K562 (cell line): ENCODE measurements at regions not wholly inside any gene's neighbourhood (a gene's known extent, or its start where the extent isn't known, plus 50 kb on each side); places are given as distances from the start of the nearest gene placed in this dataset.

Experiments
- ATAC-seq: fragments of 200-7000 bp; cut with Tn5 transposase; 3 replicates; pipeline ENCODE4 v1.9.1; 2020; ENCODE audit warnings: moderate library complexity
- BruUV-seq: library from RNA; stranded (reverse); fragments of 400-500 nt; replicated peaks from 2 replicates; lab custom pipeline; 2021; lab: Mats Ljungman, UMichigan
- CTCF ChIA-PET: fragments of 300-600 bp; formaldehyde crosslinking; extraction: SDS; loops from one replicate; lab custom pipeline; 2021; ENCODE audit warnings: low intra/inter-chr PET ratio; lab: Yijun Ruan, JAX
- POLR2A ChIA-PET: fragments of 300-600, 350-650 bp; sonication (Branson Sonifier 250); formaldehyde crosslinking; extraction: SDS; loops from one replicate; lab custom pipeline; 2021; ENCODE audit warnings: antibody characterized with exemption, inconsistent platforms; lab: Yijun Ruan, JAX
- DNase-seq, 4 experiments: peaks; one replicate each; pipeline versions ENCODE4 v3.0.0 to v3.0.0-alpha.2; 2011 to 2018; ENCODE audit warnings: low spot score in 3 of 4, mixed read lengths in 3 of 4; ENCODE audit errors: extremely low read depth in 1 of 4
- FAIRE-seq: peaks from 2 replicates; lab custom pipeline; 2011; peaks lifted over from hg19 to GRCh38; lab: Jason Lieb, UNC
- H2AFZ ChIP-seq: 2 replicates; pipeline ENCODE4 v1.6.0; 2011; ENCODE audit warnings: low read depth, low read length, control low read depth, inconsistent platforms
- H3K27ac ChIP-seq: fragments of 200-600 bp; 3 replicates; pipeline ENCODE4 v1.8.0; 2011; ENCODE audit warnings: low read depth, mild to moderate bottlenecking, control low read depth, inconsistent platforms, low read length, moderate library complexity, mixed read lengths; ENCODE audit errors: extremely low read depth
- H3K27me3 ChIP-seq, 2 experiments: fragments of 300-600 bp in 1 of 2; 2 replicates in 1 of 2; 3 replicates in 1 of 2; pipeline versions ENCODE4 v1.6.0 to v1.8.0; 2011; ENCODE audit warnings: inconsistent platforms in 2 of 2, low read length in 2 of 2, mild to moderate bottlenecking in 1 of 2, mixed read lengths in 1 of 2, moderate library complexity in 1 of 2; ENCODE audit not compliant: control insufficient read depth in 2 of 2, insufficient read depth in 2 of 2
- H3K36me3 ChIP-seq: fragments of 300-600 bp; 3 replicates; pipeline ENCODE4 v1.8.0; 2011; ENCODE audit warnings: mild to moderate bottlenecking, low read length, inconsistent platforms; ENCODE audit not compliant: control insufficient read depth, insufficient read depth
- H3K4me1 ChIP-seq, 2 experiments: fragments of 200-600 bp in 1 of 2; replicated peaks in 1 of 2; 2 replicates in 1 of 2; 3 replicates in 1 of 2; pipeline versions ENCODE4 v1.5.1 to v1.8.0; 2011; ENCODE audit warnings: inconsistent platforms in 2 of 2, low read length in 2 of 2, mild to moderate bottlenecking in 1 of 2, mixed read lengths in 1 of 2, moderate library complexity in 1 of 2; ENCODE audit not compliant: control insufficient read depth in 2 of 2, insufficient read depth in 2 of 2
- H3K4me2 ChIP-seq: 2 replicates; pipeline ENCODE4 v1.6.1; 2011; ENCODE audit warnings: low read length, control low read depth, inconsistent platforms, mixed read lengths; ENCODE audit not compliant: insufficient read depth
- H3K4me3 ChIP-seq: fragments of 200-600 bp; sonication (generic), shearing (Covaris generic); 2 replicates; pipeline ENCODE4 v1.5.1; 2016; ENCODE audit warnings: control low read depth, inconsistent platforms
- H3K79me2 ChIP-seq: fragments of 200-600 bp; 3 replicates; pipeline ENCODE4 v1.8.0; 2011; ENCODE audit warnings: low read length, inconsistent platforms; ENCODE audit not compliant: control insufficient read depth, insufficient read depth
- H3K9ac ChIP-seq, 2 experiments: 2 replicates each; pipeline versions ENCODE4 v1.6.0 to v1.6.1; 2011; ENCODE audit warnings: low read depth in 2 of 2, low read length in 2 of 2, control low read depth in 1 of 2, inconsistent platforms in 1 of 2, mild to moderate bottlenecking in 1 of 2, mixed read lengths in 1 of 2; ENCODE audit not compliant: insufficient read depth in 1 of 2
- H3K9me1 ChIP-seq: one replicate; pipeline ENCODE4 v1.6.0; 2011; ENCODE audit warnings: inconsistent platforms, mild to moderate bottlenecking, low read length, moderate library complexity; ENCODE audit not compliant: control insufficient read depth, insufficient read depth
- H3K9me3 ChIP-seq: replicated peaks from 2 replicates; pipeline ENCODE4 v1.5.1; 2011; ENCODE audit warnings: low read depth, low read length, inconsistent platforms; ENCODE audit not compliant: control insufficient read depth, insufficient read depth
- H4K20me1 ChIP-seq: replicated peaks from 2 replicates; pipeline ENCODE4 v1.6.1; 2011; ENCODE audit warnings: low read length, inconsistent platforms, mixed read lengths; ENCODE audit not compliant: control insufficient read depth, insufficient read depth
- AFF4 ChIP-seq: sonication (generic); formaldehyde crosslinking; IDR thresholded peaks from 2 replicates; pipeline ENCODE4 v1.8.0; 2023; ENCODE audit warnings: mild to moderate bottlenecking, missing genetic modification reagents
- ATF6 ChIP-seq: sonication (generic); formaldehyde crosslinking; IDR thresholded peaks from 2 replicates; pipeline ENCODE4 v1.4.0; 2020; ENCODE audit warnings: mild to moderate bottlenecking, missing genetic modification reagents
- CC2D1A ChIP-seq: fragments of 450-650 bp; IDR thresholded peaks from 2 replicates; pipeline ENCODE4 v1.6.1; 2017; ENCODE audit warnings: mild to moderate bottlenecking
- DEAF1 ChIP-seq: fragments of 450-650 bp; formaldehyde crosslinking; IDR thresholded peaks from 2 replicates; pipeline ENCODE4 v1.4.0; 2020; ENCODE audit warnings: mild to moderate bottlenecking, moderate library complexity
- FOXK2 ChIP-seq, 2 experiments: fragments of 450-650 bp; IDR thresholded peaks in 1 of 2; conservative IDR thresholded peaks in 1 of 2; 2 replicates each; pipeline ENCODE4 v1.6.1; 2016; ENCODE audit warnings: low read depth in 2 of 2, mild to moderate bottlenecking in 1 of 2
- HSF4 ChIP-seq: fragments of 250-450 bp; sonication (Bioruptor Pico); IDR thresholded peaks from 2 replicates; pipeline ENCODE4 v2.1.2; 2022; ENCODE audit warnings: mild to moderate bottlenecking, moderate library complexity, borderline replicate concordance
- MXD1 ChIP-seq: fragments of 250-450 bp; sonication (Bioruptor Pico); IDR thresholded peaks from 2 replicates; pipeline ENCODE4 v1.8.0; 2021; ENCODE audit warnings: borderline replicate concordance, mild to moderate bottlenecking, moderate library complexity; ENCODE audit not compliant: poor library complexity, severe bottlenecking
- NFRKB ChIP-seq: fragments of 450-650 bp; IDR thresholded peaks from 2 replicates; pipeline ENCODE4 v1.6.1; 2016; ENCODE audit warnings: low read depth
- NR4A1 ChIP-seq, 2 experiments: fragments of 250-450 bp in 1 of 2; fragments of 450-650 bp in 1 of 2; sonication (Bioruptor Pico) in 1 of 2; IDR thresholded peaks; 2 replicates each; pipeline versions ENCODE4 v1.4.0 to v1.6.1; 2016 to 2020; ENCODE audit warnings: mild to moderate bottlenecking in 2 of 2, missing compliant biosample characterization in 1 of 2, missing genetic modification characterization in 1 of 2, moderate library complexity in 1 of 2
- NUFIP1 ChIP-seq: fragments of 450-650 bp; IDR thresholded peaks from 2 replicates; pipeline ENCODE4 v1.6.1; 2018; ENCODE audit not compliant: partially characterized antibody
- RCOR1 ChIP-seq, 2 experiments: IDR thresholded peaks; 2 replicates each; pipeline ENCODE4 v1.6.1; 2012; ENCODE audit warnings: low read depth in 2 of 2, low read length in 2 of 2, borderline replicate concordance in 1 of 2, improper control_type of control experiment in 1 of 2
- SMAD3 ChIP-seq: fragments of 450-650 bp; formaldehyde crosslinking; conservative IDR thresholded peaks from 2 replicates; pipeline ENCODE4 v1.4.0; 2020; ENCODE audit warnings: mild to moderate bottlenecking
- TAF9B ChIP-seq: fragments of 450-650 bp; IDR thresholded peaks from 2 replicates; pipeline ENCODE4 v1.6.1; 2018; ENCODE audit warnings: mild to moderate bottlenecking; ENCODE audit not compliant: partially characterized antibody
- ZBTB7A ChIP-seq: IDR thresholded peaks from 2 replicates; pipeline ENCODE4 v1.6.1; 2011; ENCODE audit warnings: low read depth, mild to moderate bottlenecking, low read length, moderate library complexity, borderline replicate concordance; ENCODE audit not compliant: control insufficient read depth
- ZNF830 ChIP-seq: fragments of 250-450 bp; sonication (Bioruptor Pico); IDR thresholded peaks from 2 replicates; pipeline ENCODE4 v1.5.0; 2021; ENCODE audit warnings: mild to moderate bottlenecking
- WGBS: fragments of 100-300 bp; shearing (Covaris generic); methylation state at CpG from one replicate; pipeline ENCODE4 v1.1.6; 2016; ENCODE audit warnings: low coverage, mixed read lengths; ENCODE audit not compliant: insufficient coverage; ENCODE audit errors: missing lambda C conversion rate; 5-methylcytosine and 5-hydroxymethylcytosine counted together
- in situ Hi-C: fragments of 300-500 bp; cut with MboI; formaldehyde crosslinking; loops from 4 replicates; pipeline ENCODE4 v1.15.0; 2018; ENCODE audit warnings: inconsistent platforms, mixed read lengths
- intact Hi-C: fragments of 100-400 bp; cut with micrococcal nuclease; formaldehyde crosslinking; loops from 2 replicates; pipeline ENCODE4 v1.14.2; 2022

DNA sequence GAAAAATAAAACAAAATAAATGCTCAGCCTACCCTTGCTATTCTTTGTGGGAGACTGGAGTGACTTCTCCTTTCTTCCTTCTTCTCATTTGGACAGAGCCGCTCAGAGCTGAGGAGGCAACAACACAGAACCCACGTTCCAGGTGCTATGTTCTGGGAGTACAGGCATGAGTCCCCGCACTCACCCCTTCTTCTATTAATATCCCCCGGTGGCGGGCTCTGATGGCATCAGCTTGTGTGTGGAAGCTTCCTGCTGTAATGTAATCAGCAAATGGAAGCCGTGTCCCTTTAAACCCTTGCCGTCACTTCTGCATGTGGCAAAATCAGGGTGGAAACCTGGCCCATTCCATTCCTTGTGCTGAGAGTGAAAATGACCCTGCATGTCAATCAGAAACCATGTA is 116.9 kb upstream of the ADARB2 start:
- intact Hi-C loops (no loop called here), in situ Hi-C loops (no loop called here)
- ChIA-PET CTCF (no interaction called here), POLR2A (no interaction called here)
- Histone ChIP-seq H3K79me2 (no peaks in the 10 kb centered on the region), H3K9ac (no peak overlapping the region), H3K9me3 (no peaks in the 10 kb centered on the region), H3K4me1 (no peaks in the 10 kb centered on the region), H3K4me2 (no peak overlapping the region), H3K36me3 (no peaks in the 10 kb centered on the region), H3K4me3 (no peak overlapping the region), H3K27me3 (peaks cover 7 to 12% of the 10 kb centered on the region in 2 experiments; a peak in 3 of 5 replicates), H4K20me1 (no peaks in the 10 kb centered on the region), H3K9me1 (no peaks in the 10 kb centered on the region), H3K27ac (no peak overlapping the region), H2AFZ (no peak overlapping the region)
- 0% methylated on average over 6 of the region's 7 CpGs for WGBS
- DNase-seq (no peak), FAIRE-seq (no peak), ATAC-seq (no peak)
- no TSS peak for BruUV-seq
- no peak for TF ChIP-seq RCOR1 (IDR thresholded peaks at IDR 0.05; ENCODE audit: borderline replicate concordance in 1 of 2, low read depth in 2 of 2, low read length in 2 of 2)
- TF ChIP-seq ATF6, result no peak
- TF ChIP-seq TAF9B, result no peak
- TF ChIP-seq HSF4 (CRISPR knock-in tag), result no peak
- TF ChIP-seq SMAD3 (CRISPR knock-in tag), result no peak
- no peak for TF ChIP-seq AFF4
- TF ChIP-seq FOXK2 (conservative IDR thresholded peaks at IDR 0.05 in 1 of 2, IDR thresholded peaks at IDR 0.05 in 1 of 2; ENCODE audit: low read depth in 2 of 2), result no peak
- no peak for TF ChIP-seq ZBTB7A
- no peak for TF ChIP-seq CC2D1A
- TF ChIP-seq NR4A1 (CRISPR knock-in tag; IDR thresholded peaks at IDR 0.05), result no peak
- TF ChIP-seq NR4A1 (tag; IDR thresholded peaks at IDR 0.05), result no peak
- no peak for TF ChIP-seq DEAF1
- no peak for TF ChIP-seq NFRKB
- no peak for TF ChIP-seq MXD1 (CRISPR knock-in tag)
- TF ChIP-seq NUFIP1, result no peak
- no peak for TF ChIP-seq ZNF830 (CRISPR knock-in tag)
